Limb (tissue), 2 donors: ENCODE measurements at regions not wholly inside any gene's neighbourhood (a gene's known extent, or its start where the extent isn't known, plus 50 kb on each side); places are given as distances from the start of the nearest gene placed in this dataset.
"Not testable (repeated sequence)": the region's sequence is repeated elsewhere in the genome, so short reads cannot be mapped to it uniquely, and the experiment has no call there.

Experiments
- DNase-seq, 2 donors: peaks; one replicate each; pipeline ENCODE4 v3.0.0-alpha.2; 2016; ENCODE audit errors: extremely low spot score in 2 of 2

DNA sequence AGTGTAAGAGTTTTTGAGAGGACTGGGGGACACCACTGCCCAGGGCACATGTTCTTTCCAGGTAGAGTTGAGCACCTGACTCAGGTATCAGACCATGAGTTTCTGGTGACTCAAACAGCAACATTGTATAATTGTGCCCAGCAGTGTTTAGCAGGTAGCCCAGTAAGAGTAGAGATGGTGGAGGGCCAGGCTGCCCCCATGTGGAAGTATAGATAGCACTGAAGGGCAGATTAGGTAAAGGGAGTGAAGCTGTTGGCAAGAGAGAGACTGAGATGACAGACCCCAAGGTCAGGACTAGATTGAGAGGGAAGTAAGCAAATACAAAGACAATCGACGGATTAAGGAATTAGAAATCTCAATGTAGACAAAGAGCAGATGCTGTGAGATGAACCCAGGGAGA lies 74.6 kb downstream of the TRIM42 start:
- no peak for DNase-seq

DNA sequence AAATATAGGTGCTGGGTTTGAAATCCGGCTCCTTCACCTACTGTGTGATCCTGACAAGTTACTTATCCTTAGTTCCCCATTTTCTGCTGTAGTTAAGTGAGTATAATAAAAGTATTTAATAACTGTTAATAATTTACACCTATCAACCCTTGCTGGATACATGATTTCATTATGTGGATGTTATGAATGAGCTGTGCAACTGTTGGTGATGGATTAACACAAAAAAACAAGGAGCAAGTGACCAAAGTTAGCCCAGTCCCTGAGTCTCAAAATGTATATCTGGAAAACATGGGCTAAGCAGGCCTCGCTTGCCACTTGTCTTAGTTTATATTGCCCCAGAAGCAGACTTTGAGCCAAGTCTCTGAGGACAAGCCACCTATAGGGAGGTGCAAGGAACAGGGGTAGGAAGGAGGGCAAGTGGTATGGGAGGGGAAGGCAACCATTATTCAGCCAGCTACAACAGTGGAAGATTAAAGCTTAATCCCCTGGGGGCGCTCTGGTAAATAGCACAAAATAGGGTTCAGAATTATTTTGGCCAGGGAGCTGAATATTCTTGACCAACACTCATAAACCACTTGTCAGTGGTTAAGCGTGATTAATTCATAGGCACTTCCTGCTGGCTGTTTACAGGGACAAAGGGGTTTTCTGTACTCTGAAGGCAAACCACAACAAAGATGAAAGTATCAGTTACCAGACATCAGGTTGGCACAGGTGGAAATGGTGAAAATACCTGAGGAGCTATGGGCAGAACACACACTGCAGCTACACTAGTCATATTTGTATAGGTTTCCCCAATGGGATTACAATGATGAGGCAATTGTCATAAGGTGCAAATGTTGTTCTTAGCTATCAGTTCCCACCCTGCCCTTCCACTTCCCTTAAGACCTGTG lies 76.2 kb downstream of the TRIM42 start:
- no peak for DNase-seq

- peak in 1 of 2 donors; percentile 3 for DNase-seq
Measured at GRCh38 chr3:140754936-140755335, 77.1 kb downstream of the TRIM42 start.

- DNase-seq, result no peak
Measured at GRCh38 chr3:140756240-140757016, 78.6 kb downstream of the TRIM42 start.

DNA sequence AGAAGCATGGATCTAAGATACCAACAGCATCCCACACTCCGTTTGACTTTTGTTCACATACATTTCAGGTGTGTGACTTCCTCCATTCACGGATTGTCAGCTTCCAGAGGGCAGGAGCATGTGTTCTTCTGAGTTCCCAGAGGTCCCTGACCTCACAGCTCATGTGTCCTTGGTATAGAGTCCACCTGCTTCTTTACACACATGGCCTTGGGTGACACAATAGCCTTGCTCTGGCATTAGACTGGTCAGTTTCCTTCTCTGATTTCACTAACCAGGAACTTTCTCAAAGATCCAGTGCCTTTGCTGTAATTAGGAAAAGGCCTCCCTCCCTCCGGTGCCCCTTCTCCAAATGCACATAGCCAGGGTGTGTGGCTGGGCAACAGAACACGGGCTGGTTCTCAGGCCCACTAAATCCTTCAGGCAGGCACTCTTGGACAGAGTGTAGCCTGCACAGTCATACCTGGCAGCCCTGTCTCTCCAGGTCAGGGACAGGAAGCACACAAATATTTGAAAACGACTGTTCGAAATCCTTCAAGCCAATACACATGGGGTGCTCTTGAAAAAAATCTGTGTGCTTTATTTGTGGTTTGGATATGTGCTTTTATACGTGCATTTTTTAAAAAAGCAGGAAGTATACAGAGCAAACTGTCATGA lies 81.1 kb downstream of the TRIM42 start:
- DNase-seq, result no peak

- no peak for DNase-seq
Measured at GRCh38 chr3:140760324-140761075, 82.6 kb downstream of the TRIM42 start.

DNA sequence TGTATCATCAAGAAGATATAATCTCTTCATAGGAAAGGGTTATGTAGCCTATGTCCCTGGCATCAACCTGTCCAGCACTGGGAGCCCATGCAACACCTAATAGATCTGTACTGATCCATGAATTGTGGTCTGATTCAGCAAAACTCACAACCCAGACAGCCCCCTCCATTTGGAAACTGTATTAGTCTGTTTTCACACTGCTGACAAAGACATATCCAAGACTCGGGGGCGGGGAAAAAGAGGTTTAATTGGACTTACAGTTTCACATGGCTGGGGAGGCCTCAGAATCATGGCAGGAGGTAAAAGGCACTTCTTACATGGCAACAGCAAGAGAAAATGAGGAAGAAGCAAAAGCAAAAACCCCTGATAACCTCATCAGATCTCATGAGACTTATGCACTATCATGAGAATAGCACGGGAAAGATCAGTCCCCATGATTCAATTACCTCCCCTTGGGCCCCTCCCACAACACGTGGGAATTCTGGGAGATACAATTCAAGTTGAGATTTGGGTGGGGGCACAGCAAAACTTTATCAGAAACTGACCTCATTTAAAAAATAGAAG lies 83.3 kb downstream of the TRIM42 start:
- DNase-seq, result no peak

DNA sequence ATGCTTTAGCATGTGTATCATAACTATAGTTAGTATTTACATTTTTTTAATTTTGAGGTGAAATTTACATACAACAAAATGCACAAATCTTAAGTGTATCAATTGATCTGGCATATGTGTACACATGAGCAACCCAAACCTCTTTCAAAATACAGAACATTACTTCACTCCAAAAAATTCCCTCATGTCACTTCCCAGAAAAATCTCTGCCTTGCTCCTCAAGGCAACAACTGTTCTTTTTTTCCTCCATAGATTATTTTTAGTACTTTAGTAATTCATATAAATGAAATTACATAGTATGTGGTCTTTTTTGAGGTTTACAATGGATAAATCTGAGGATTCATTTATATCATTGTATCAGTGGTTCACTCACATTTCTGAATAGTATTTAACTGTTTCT lies 84.9 kb downstream of the TRIM42 start:
- DNase-seq, result no peak

DNA sequence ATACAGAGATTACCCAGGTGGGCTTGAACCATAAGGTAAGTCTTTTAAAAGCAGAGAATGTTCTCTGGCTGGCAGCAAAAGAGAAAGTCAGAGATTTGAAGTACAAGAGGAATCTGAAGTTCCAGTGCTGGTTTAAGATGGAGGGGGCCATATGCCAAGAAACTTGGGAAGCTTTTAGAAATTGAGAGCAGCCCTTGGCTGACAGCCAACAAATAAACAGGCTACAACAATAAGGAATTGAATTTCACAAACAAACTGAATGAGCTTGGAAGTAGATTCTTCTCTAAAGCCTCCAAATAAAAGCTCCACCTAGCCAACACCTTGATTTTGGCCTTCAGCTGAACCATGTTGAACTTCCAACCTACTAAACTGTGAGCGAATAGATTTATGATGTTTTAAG lies 85.7 kb downstream of the TRIM42 start:
- no peak for DNase-seq

GRCh38 chr3:140765246-140765645 lies 87.4 kb downstream of the TRIM42 start:
- DNase-seq, result no peak

GRCh38 chr3:140766465-140766864 lies 88.6 kb downstream of the TRIM42 start:
- DNase-seq, result no peak

DNA sequence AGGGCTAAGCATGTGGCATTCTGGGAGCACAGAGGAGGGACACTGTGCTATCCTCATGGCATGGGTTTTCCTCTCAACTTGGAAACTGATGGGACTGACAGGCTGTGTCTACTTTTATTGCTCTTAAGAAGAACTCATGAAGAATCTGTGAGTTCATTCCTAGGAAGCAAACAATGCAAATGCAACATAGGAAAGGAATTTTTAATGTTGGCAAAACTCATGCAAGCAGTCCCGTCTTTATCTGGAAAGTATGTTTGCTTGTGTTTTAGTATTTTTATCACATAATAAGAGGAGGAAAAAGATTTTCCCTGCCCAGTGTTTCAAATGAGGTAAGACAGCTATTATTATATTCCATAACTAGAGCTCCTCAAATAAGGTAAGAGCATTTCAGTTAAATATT lies 89.7 kb downstream of the TRIM42 start:
- peak in 1 of 2 donors; percentile 8 for DNase-seq

DNA sequence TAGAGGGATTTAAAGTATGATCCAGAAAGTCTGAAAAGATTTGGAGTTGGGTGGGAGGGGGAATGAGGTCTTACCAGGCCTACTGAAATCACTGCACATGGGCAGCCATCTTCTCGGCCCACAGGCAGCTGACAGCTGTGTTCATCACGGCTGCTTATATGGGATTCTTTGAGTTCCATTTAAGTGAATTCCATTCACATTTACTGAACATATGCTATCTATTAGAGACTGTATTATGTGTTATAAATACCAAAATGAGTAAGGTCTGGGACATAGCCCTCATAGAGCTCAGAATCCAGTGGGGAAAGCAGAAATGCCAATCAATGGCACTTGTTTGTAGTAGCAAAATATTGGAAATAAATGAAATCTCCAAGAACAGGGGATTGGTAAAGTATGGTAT lies 91.1 kb downstream of the TRIM42 start:
- peak in 1 of 2 donors; percentile 31 for DNase-seq

DNA sequence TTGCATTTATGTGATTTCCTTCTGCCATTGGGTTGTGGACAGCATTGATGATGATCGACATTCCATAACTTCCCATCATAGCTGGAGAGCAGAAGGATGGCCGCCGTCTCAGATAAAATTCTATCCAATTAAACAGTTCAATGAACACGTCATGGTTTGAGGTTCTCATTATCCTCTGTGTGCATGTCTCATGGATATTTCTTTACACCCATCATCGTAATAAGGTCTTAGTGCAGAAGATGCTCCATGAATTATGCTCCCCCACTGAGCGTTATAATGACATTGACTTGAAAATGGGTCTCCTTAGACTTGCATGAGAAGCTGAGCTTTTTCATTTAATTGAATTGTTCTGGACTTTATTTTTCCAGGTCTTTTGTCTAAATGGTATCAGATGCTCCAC lies 92.1 kb downstream of the TRIM42 start:
- DNase-seq, result no peak

DNA sequence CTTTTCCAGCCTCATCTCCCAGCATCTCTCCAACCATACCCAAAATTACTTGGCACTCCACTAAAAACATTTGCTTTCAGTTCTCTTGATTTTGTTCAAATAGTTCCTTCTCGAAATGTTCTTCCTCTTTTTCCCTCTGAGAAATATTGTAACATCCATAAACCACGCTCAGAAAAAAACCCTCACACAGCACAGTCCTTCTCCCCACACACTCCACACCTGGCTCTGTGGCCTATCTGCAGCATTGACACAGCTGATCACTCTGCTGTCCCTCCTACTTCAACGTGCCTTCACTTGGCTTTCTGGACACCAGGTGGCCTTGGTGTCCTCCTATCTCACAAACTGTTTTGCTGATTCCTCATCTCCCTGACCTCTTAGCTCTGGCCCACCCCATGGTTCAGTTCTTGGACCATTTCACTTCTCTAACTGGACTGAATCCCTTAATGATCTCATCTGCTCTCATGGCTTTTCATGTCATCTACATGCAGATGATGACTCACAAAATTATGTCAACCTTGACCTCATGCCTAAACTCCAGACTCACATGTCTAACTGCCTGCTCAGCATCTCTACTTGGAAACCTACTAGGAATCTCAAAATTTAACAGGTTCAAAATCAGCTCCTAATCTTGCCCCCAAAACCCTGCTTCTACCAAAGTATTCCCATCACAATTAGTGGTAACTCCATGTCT lies 93.3 kb downstream of the TRIM42 start:
- no peak for DNase-seq

GRCh38 chr3:140777631-140778233 lies 99.9 kb downstream of the TRIM42 start:
- DNase-seq, result no peak

- no peak for DNase-seq
Measured at GRCh38 chr3:140791368-140791767, 113.5 kb downstream of the TRIM42 start.

DNA sequence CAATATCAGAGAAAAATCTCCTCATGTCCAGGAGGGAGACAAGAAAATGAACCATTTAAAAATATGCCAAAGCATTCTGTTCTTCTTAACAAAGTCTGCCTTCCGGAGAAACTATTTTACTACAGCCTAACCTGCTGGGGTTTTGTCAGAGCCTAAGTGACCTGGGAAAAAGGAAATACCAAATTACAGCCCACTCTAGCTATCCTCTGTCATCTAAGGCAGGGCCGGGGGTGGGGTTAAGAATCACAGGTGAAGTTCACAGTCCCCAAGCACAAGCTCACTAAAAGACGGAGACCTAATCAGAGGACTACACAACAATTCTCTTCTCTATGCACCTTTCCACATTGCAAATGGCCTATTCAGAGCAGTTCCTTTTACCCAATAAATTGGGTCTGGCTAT lies 116.6 kb downstream of the TRIM42 start:
- DNase-seq, result no peak

GRCh38 chr3:140802898-140803297 lies 125.0 kb downstream of the TRIM42 start:
- not testable (repeated sequence) for DNase-seq

- DNase-seq, result no peak
Measured at GRCh38 chr3:140809316-140809715, 131.5 kb downstream of the TRIM42 start.
